GM19455 (cell line): ENCODE measurements at regions not wholly inside any gene's neighbourhood (a gene's known extent, or its start where the extent isn't known, plus 50 kb on each side); places are given as distances from the start of the nearest gene placed in this dataset.
A peak's percentile ranks its signal among the peaks of the same experiment; 100 is the strongest.

Source experiments
- ATAC-seq: cut with Tn5 transposase; IDR thresholded peaks from one replicate; pipeline ENCODE4 v1.9.1; 2021; ENCODE audit not compliant: unreplicated experiment

DNA sequence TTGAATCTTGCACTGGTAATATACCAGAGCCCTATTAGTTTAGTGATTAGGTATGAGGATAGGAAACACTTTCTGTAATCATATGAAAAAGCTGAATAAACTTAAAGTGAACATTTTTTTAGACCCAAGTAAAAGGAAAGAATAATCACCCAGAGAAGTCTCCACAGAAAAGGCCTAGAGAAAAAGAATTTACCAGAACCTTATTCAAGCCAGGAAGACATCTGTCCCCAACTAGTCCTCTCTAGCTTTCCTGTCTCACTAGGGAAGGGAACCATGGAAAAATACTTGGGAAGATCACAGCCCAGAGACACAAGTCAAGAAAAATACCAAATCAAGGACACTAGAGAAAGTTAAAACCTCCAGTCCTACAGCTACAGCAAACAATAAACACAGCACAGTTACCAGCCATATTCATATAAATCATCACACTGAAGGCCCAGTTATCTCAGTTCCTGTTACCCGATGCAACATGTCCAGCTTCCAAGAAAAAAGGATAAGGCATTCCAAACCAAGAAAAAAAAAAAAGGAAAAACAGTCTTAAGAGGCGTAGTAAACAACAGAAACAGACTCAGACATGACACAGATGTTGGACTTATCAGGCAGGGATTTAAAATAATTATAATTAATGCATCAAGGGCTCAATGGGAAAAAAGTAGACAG, 461.5 kb downstream of the IRS1 start:
- ATAC-seq = no peak

DNA sequence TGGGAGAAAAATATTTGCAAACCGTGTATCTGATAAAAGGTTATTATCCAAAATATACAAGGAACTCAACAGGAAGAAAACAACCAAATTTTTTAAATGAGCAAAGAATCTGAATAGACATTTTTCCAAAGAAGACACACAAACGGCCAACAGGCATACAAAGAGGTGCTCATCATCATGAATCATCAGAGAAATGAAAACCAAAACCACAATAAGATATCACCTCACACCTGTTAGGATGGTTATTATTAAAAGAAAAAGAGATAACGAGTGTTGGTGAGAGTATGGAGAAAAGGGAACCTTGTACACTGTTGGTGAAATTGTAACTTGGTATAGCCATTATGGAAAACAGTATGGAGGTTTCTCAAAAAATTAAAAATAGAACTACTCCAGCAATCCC, 463.3 kb downstream of the IRS1 start:
- no peak for ATAC-seq

DNA sequence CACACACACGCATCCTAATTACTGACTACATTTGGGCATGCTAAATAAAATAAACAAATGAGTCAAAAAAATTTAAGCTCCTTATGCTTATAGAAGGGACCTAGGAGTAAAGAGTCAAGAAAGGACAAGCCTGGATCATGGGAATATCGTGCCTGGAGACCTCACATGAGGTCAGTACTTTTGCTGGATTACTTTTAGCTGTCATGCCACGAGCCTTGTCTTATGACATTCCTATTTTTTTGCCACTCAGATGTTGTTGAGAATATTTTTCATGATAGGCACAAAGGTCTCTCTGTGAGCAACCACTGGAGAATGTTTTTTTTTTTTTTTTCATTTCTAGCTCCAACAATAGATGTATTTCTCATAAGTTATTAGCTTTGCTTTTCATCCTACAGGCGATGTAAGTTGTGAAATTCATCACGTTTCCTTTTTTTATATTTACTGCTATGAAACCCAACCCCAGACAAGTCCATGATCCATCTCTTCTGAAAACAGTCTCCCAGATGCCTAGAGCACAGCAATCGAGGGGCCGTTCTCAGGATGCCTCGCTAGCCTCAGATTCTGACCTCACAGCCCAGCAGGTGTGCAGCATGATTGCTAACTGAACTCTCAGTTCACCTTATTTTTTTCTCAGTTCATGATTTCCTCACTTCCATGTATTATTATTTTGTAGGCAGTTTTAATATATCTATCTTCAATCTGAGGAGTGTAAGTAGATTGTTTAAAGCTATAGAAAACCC, 464.5 kb downstream of the IRS1 start:
- no peak for ATAC-seq

DNA sequence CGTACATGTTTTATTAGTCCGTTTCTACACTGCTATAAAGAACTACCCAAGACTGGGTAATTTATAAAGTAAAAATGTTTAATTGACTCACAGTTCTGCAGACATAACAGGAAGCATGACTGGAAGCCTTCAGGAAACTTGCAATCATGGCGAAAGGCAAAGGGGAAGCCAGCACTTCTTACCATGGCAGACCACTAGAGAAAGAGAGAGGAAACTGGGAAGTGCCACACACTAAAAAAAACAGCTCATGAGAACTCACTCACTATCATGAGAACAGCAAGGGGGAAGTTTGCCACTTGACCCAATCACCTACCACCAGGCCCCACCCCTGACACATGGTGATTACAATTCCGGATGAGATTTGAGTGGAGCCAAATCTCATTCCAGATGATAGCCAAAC, 466.2 kb downstream of the IRS1 start:
- ATAC-seq = no peak

DNA sequence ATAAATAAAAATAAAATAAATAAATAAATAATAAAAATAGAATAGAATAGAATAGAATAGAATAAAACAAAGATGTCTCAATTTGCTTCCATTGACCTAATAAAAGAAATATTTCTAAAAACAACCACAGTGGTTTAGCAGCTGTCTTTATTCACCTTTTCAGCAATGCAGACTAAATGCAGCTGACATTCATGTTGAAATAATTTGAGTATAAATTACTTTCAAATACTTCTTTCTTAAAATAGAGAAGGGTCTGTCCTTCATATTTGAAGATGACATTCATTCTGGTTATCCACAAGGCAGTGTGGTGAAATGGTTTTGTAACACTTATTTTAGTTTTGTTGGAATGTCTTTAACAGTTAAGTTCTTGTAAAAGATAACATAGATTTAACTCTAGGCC, 469.4 kb downstream of the IRS1 start:
- ATAC-seq = no peak

DNA sequence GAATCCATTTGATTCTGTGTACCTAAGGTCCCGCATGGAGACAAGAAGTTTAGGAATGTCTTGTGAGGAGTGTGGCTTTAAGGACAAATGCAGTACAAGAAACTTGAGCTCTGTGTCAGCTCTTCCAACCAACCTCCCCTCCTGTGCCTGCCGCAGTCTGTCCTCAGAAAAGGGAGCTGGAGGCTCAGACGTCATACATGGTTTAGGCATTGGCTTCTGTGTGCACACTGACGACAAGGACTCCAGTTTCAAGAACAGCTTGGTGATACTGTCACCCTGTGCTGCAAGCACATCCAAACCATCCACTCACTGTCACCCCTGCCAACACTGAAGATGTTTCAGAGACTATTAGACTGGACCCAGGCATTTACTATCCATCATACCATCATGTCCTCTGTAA, 470.4 kb downstream of the IRS1 start:
- ATAC-seq = no peak

DNA sequence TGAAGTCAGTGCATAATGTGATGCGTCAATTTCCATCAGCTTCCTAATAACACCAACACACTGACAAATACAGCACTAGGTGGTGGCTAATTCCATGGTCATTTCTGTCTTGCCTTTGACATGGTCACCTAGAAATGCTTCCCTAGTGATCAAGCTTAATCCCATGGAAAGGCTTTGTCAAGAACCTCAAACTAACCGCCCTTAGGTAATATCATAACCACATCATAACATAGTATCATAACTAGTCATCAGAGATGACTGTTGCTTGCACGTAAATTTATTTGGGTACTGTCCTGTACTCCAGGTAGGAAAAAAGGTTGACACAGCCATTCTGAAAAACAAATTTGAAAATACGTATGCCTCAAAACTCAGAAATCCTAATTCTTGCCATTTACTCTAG, 471.8 kb downstream of the IRS1 start:
- ATAC-seq = no peak

- ATAC-seq = no peak
Observed at GRCh38 chr2:226325526-226325925, 474.1 kb downstream of the IRS1 start.

DNA sequence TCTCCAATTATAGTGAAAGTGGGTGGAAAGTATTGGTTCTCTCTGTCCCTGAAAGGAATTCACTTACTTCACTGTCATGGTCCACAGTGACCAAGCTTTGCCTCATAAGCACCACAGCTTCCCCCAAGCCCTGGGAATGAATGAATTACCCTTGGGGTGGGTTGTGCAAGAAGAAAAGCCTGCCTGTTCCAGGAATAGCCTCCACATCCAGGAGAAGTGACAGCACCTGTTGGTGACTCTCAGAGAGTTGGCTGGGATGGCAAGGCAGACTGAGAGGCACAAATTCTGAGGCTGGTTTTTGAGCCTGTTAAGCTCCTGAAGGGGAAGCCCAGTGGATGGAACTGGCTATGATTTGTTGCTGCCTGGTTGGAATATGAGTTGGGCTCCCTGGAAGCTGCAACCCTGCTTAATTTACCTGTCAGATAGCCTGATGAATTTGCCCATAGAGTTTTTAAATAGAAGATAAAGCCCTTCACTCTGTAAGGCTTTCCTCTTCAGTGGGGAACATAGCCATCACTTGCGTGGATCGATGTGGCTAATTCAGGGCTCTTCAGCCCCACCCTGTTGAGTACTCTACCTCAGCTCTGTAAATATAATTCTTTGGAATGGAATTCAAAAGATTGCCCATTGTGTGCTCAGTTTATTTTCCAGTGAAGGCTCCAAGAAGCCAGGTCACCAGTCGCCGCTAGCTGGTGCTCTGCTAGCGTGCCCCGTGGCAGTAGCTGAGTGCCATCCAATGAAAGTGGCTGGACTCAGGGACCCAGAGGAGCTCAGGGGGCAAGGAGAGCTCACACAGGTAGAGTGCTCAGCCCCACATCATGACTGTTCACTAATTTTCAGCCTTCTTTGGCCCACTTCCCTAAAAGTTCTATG, 479.3 kb downstream of the IRS1 start:
- no peak for ATAC-seq

DNA sequence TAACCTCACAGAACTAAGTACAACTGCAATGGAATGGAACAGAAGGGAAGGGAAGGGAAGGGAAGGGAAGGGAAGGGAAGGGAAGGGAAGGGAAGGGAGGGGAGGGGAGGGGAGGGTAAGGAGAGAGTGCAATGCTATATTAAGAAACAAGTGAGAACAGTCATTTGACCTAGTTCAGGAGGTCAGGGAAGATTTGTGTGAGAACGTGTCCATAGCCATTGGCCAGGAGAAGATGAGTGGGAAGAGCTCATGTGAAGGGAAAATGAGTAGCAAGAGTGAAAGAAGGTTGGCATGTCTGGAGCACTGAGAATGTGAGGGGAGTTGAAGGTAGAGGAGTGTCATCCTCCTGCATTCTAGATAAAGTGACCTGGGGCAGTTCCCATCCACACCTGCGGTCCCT, 481.6 kb downstream of the IRS1 start:
- ATAC-seq = no peak

- ATAC-seq = no peak
Observed at GRCh38 chr2:226313060-226313459, 486.6 kb downstream of the IRS1 start.

- ATAC-seq = no peak
Observed at GRCh38 chr2:226312155-226312554, 487.5 kb downstream of the IRS1 start.

DNA sequence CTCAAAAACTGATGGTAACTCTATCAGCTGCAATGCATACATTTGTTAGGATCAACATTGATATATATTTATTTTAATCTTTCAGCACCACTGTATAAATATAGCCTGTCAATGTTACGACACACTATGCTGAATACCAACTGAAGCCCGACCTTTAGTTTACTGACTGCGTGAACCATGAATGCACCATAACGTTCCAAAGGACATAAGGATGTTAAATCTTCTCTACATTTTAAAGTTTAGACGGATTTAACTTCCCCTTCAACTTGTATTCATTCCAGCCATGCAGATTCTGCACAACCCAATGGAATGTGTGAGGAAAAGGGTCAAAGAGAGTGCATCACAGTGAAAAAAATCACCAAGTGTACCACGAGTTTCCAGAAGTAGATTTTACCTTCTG, 489.5 kb downstream of the IRS1 start:
- ATAC-seq = no peak

GRCh38 chr2:226308986-226309385, 490.6 kb downstream of the IRS1 start:
- ATAC-seq = no peak

DNA sequence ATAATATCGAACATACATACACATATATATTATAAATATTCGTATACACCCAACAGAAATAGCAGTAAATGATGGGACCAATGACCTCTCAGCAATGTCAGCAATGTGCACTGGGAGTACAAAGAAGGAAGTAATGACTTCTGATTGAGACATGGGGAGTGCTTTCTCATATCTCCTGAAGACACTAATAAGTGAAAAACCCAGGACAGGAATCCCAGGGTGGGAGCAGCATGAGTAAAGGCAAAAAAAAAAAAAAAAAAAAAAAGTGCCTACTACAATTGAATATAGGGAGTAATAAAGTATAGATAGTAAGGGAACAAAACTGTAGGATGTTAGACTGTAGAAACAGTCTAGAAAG, 491.3 kb downstream of the IRS1 start:
- ATAC-seq = no peak

GRCh38 chr2:226307487-226308322, 491.9 kb downstream of the IRS1 start:
- no peak for ATAC-seq

- ATAC-seq = no peak
Observed at GRCh38 chr2:226306969-226307368, 492.7 kb downstream of the IRS1 start.

DNA sequence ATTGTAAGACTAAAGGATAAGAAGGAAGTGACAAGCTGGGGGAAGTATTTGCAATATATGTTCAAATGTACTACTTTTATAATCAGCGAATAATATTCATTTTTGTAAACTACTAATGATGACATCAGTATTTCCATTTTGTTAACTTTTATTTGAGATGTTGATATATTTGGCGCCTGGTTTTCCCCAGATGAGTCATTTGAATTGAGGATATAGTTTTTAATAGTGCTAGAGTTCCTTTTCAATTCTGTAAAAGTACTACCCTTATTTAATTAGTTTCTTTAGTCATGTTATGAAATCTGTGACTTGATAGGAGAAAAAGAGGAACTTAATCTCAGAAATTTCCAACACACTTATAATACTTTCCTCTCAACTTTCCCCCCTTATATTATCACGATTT, 495.3 kb downstream of the IRS1 start:
- ATAC-seq = no peak

GRCh38 chr2:226303707-226304106, 495.9 kb downstream of the IRS1 start:
- ATAC-seq = no peak

- peak; percentile 57 for ATAC-seq
Observed at GRCh38 chr2:226300196-226300886, 499.3 kb downstream of the IRS1 start.

GRCh38 chr2:226299771-226300170, 499.8 kb downstream of the IRS1 start:
- no peak for ATAC-seq
